ENCODE measurements at regions not wholly inside any gene's neighbourhood (a gene's known extent, or its start where the extent isn't known, plus 50 kb on each side); places are given as distances from the start of the nearest gene placed in this dataset.

DNA sequence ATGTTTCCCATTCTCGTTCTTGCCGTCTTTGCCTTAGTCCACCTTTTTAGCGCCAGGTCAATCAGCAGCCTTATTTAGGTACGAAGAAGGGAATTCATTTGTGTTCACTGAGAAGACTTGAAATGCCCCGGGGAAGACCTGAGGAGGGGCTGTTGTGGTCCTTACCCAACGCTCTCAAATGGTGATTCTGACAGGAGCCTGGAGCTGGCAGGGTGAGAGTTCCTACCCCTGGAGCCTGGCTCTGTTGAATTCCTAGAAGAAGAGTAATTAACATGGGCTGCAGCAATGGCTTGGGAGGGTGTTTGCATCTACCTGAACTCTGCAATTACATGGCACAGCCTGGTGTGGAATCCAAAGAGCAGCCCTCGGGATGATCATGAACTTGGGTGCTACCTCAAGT is 76.9 kb upstream of the DSCAM start:
- Histone ChIP-seq H2BK15ac (ENCODE audit: low read length) (no peak overlapping the region), H3K4me1 (replicated peaks in 1 of 4; ENCODE audit: control insufficient read depth in 3 of 4, insufficient read depth in 4 of 4, low read length in 3 of 4) (peaks cover 3 to 14% (median 9%) of the 10 kb centered on the region in 4 experiments; a peak in 6 of 7 replicates), H3K9ac (replicated peaks in 1 of 4; ENCODE audit: extremely low read depth in 1 of 4, low read depth in 3 of 4, low read length in 3 of 4) (no peak overlapping the region), H3K4me2 (ENCODE audit: insufficient read depth in 1 of 2, low read depth in 2 of 2, low read length in 2 of 2) (no peak overlapping the region), H3K18ac (ENCODE audit: extremely low read depth, low read length) (no peak overlapping the region), H4K91ac (replicated peaks; ENCODE audit: insufficient read length, low read length) (no peak overlapping the region), H3K23me2 (ENCODE audit: low read depth, low read length) (no peaks in the 10 kb centered on the region), H3K27ac (ENCODE audit: low read depth, low read length) (no peak overlapping the region), H3K4ac (replicated peaks; ENCODE audit: insufficient read length, low read depth, low read length) (no peak overlapping the region), H3K23ac (ENCODE audit: insufficient read length) (no peak overlapping the region), H3K27me3 (replicated peaks in 1 of 4; ENCODE audit: control insufficient read depth in 3 of 4, extremely low read depth in 1 of 4, insufficient read depth in 3 of 4, low read length in 3 of 4) (no peaks in the 10 kb centered on the region), H4K5ac (ENCODE audit: insufficient read length, low read depth, low read length) (no peak overlapping the region), H3K14ac (ENCODE audit: insufficient read length) (no peak overlapping the region), H2AK5ac (ENCODE audit: low read depth, low read length) (no peak overlapping the region), H2AFZ (ENCODE audit: low read length) (no peak overlapping the region), H3K9me3 (ENCODE audit: insufficient read depth in 2 of 2, low read depth in 1 of 2, low read length in 1 of 2) (peaks cover 3 to 9% of the 10 kb centered on the region in 2 experiments), H3K79me1 (ENCODE audit: low read depth, low read length) (no peaks in the 10 kb centered on the region), H4K20me1 (replicated peaks in 1 of 2; ENCODE audit: control insufficient read depth in 1 of 2, insufficient read depth in 2 of 2, low read length in 2 of 2) (no peaks in the 10 kb centered on the region), H2BK120ac (replicated peaks; ENCODE audit: low read depth, low read length) (no peak overlapping the region), H3K36me3 (ENCODE audit: control insufficient read depth in 2 of 4, insufficient read depth in 4 of 4, low read length in 3 of 4) (no peaks in the 10 kb centered on the region), H3K56ac (replicated peaks; ENCODE audit: insufficient read length, low read depth, low read length) (no peak overlapping the region), H2BK12ac (ENCODE audit: low read depth, low read length) (no peak overlapping the region), H2BK5ac (ENCODE audit: low read depth, low read length) (no peak overlapping the region), H2BK20ac (ENCODE audit: low read length) (no peak overlapping the region), H4K8ac (ENCODE audit: extremely low read depth, insufficient read depth, low read length) (no peak overlapping the region), H3K79me2 (ENCODE audit: control insufficient read depth in 1 of 2, insufficient read depth in 2 of 2, low read length in 2 of 2) (no peaks in the 10 kb centered on the region), H3K4me3 (ENCODE audit: extremely low read depth in 1 of 4, insufficient read depth in 2 of 4, low read depth in 3 of 4, low read length in 4 of 4) (no peak overlapping the region)
- TF ChIP-seq SIRT6 (IDR thresholded peaks at IDR 0.05; ENCODE audit: low read length): no peak
- no peak for TF ChIP-seq TBP (IDR thresholded peaks at IDR 0.05; ENCODE audit: low read depth, low read length)
- TF ChIP-seq CREB1 (IDR thresholded peaks at IDR 0.05): no peak
- no peak for TF ChIP-seq BACH1 (IDR thresholded peaks at IDR 0.05; ENCODE audit: low read length)
- no peak for TF ChIP-seq ATF2 (IDR thresholded peaks at IDR 0.05; ENCODE audit: low read length)
- no peak for TF ChIP-seq NANOG (IDR thresholded peaks at IDR 0.05; ENCODE audit: insufficient read depth, low read depth, low read length, poor library complexity, severe bottlenecking)
- CTCF ChIA-PET (ENCODE audit: partially characterized antibody): interaction anchor here (1.0 kb wide), 1 partner anchor 14 kb away, joined by 4 read pairs; no protein-coding TSS in a partner anchor
- DNase-seq (ENCODE audit: low read depth in 1 of 2, low spot score in 2 of 2) (no peak), FAIRE-seq (no peak)
- WGBS, 2 experiments (ENCODE audit: extremely low coverage in 1 of 2, insufficient coverage in 1 of 2, insufficient read length in 1 of 2, insufficient replicate concordance in 2 of 2, low coverage in 1 of 2, low lambda C conversion rate in 2 of 2, missing lambda C conversion rate in 1 of 2): 85% methylated on average over 7 of the region's 7 CpGs; no CpG with 5 or more reads in 1 of the 2 experiments
- POLR2A ChIA-PET (ENCODE audit: partially characterized antibody): no interaction called here

Data from H1 (cell line).